CD14-positive monocyte (primary cell): ENCODE measurements at regions not wholly inside any gene's neighbourhood (a gene's known extent, or its start where the extent isn't known, plus 50 kb on each side); places are given as distances from the start of the nearest gene placed in this dataset.

Experiments used
- DNase-seq, 3 donors: peaks; one replicate each; pipeline ENCODE4 v3.0.0-alpha.2; 2011 to 2022
- H2AFZ ChIP-seq: 2 replicates; pipeline ENCODE4 v1.6.0; 2012; ENCODE audit warnings: mild to moderate bottlenecking, low read depth, low read length, inconsistent platforms; ENCODE audit not compliant: insufficient read depth, poor library complexity, severe bottlenecking
- H3K27ac ChIP-seq, 2 donors: 1 replicate in 1 of 2; 2 replicates in 1 of 2; pipeline ENCODE4 v1.5.1; 2012 to 2013; ENCODE audit warnings: low read length in 2 of 2, control low read depth in 1 of 2, inconsistent platforms in 1 of 2, low read depth in 1 of 2, mild to moderate bottlenecking in 1 of 2
- H3K27me3 ChIP-seq, 2 donors: one replicate each; pipeline versions ENCODE4 v1.6.0 to v1.6.1; 2011 to 2013; ENCODE audit warnings: low read length in 2 of 2; ENCODE audit not compliant: control insufficient read depth in 2 of 2, insufficient read depth in 2 of 2
- H3K36me3 ChIP-seq, 2 donors: replicated peaks in 1 of 2; 1 replicate in 1 of 2; 2 replicates in 1 of 2; pipeline versions ENCODE4 v1.5.1 to v1.6.1; 2012 to 2013; ENCODE audit warnings: low read length in 2 of 2, control low read depth in 1 of 2, inconsistent platforms in 1 of 2, mild to moderate bottlenecking in 1 of 2; ENCODE audit not compliant: insufficient read depth in 2 of 2, control insufficient read depth in 1 of 2
- H3K4me1 ChIP-seq, 2 donors: 1 replicate in 1 of 2; 2 replicates in 1 of 2; pipeline versions ENCODE4 v1.5.1 to v1.6.1; 2012 to 2013; ENCODE audit warnings: low read length in 2 of 2, control low read depth in 1 of 2, inconsistent platforms in 1 of 2, mild to moderate bottlenecking in 1 of 2, moderate library complexity in 1 of 2; ENCODE audit not compliant: insufficient read depth in 2 of 2, control insufficient read depth in 1 of 2
- H3K4me2 ChIP-seq: replicated peaks from 2 replicates; pipeline ENCODE3; 2012; ENCODE audit warnings: low read length, moderate library complexity, mild to moderate bottlenecking; ENCODE audit not compliant: poor library complexity, severe bottlenecking; ENCODE audit errors: extremely low read depth
- H3K4me3 ChIP-seq, 3 experiments: fragments of 200-600 bp in 1 of 3; sonication (generic) in 1 of 3; replicated peaks in 1 of 3; 1 replicate in 2 of 3; 2 replicates in 1 of 3; pipeline ENCODE4 v1.5.1; 2011 to 2013; ENCODE audit warnings: low read length in 3 of 3, mild to moderate bottlenecking in 3 of 3, control low read depth in 2 of 3, low read depth in 2 of 3, inconsistent platforms in 1 of 3, moderate library complexity in 1 of 3
- H3K79me2 ChIP-seq: 2 replicates; pipeline ENCODE4 v1.6.0; 2012; ENCODE audit warnings: mild to moderate bottlenecking, control low read depth, inconsistent platforms, low read length, moderate library complexity; ENCODE audit not compliant: insufficient read depth
- H3K9ac ChIP-seq: 2 replicates; pipeline ENCODE4 v1.6.0; 2017; ENCODE audit warnings: low read length, mild to moderate bottlenecking; ENCODE audit not compliant: insufficient read depth, poor library complexity, severe bottlenecking
- H3K9me3 ChIP-seq, 2 donors: replicated peaks in 1 of 2; 1 replicate in 1 of 2; 2 replicates in 1 of 2; pipeline versions ENCODE4 v1.5.1 to v1.6.1; 2012 to 2013; ENCODE audit warnings: low read length in 2 of 2, control low read depth in 1 of 2; ENCODE audit not compliant: control insufficient read depth in 1 of 2, insufficient read depth in 1 of 2
- H4K20me1 ChIP-seq: 2 replicates; pipeline ENCODE4 v1.6.0; 2012; ENCODE audit warnings: mild to moderate bottlenecking, low read length, control low read depth, moderate library complexity; ENCODE audit not compliant: insufficient read depth
- H3K27ac Mint-ChIP-seq, 7 donors: one replicate each; pipeline ENCODE4 v1.8.0; 2020; ENCODE audit warnings: mild to moderate bottlenecking in 7 of 7, mixed read lengths in 7 of 7, moderate library complexity in 6 of 7, inconsistent platforms in 2 of 7
- H3K27me3 Mint-ChIP-seq, 3 donors: one replicate each; pipeline ENCODE4 v1.8.0; 2021 to 2022; ENCODE audit warnings: low read depth in 3 of 3, mild to moderate bottlenecking in 3 of 3, mixed read lengths in 3 of 3, moderate library complexity in 3 of 3, inconsistent platforms in 1 of 3
- H3K36me3 Mint-ChIP-seq, 2 donors: one replicate each; pipeline ENCODE4 v1.8.0; 2020; ENCODE audit warnings: mixed read lengths in 2 of 2, inconsistent platforms in 1 of 2, mild to moderate bottlenecking in 1 of 2
- H3K4me1 Mint-ChIP-seq: one replicate; pipeline ENCODE4 v1.8.0; 2020; ENCODE audit warnings: mild to moderate bottlenecking, mixed read lengths
- H3K4me3 Mint-ChIP-seq, 2 donors: one replicate each; pipeline ENCODE4 v1.8.0; 2020; ENCODE audit warnings: mild to moderate bottlenecking in 2 of 2, mixed read lengths in 2 of 2, moderate library complexity in 1 of 2
- H3K9me3 Mint-ChIP-seq, 7 donors: one replicate each; pipeline ENCODE4 v1.8.0; 2020 to 2022; ENCODE audit warnings: mixed read lengths in 7 of 7, mild to moderate bottlenecking in 6 of 7, moderate library complexity in 6 of 7, inconsistent platforms in 2 of 7
- WGBS: methylation state at CpG from one replicate; pipeline ENCODE4 v1.1.5; 2013; ENCODE audit warnings: missing lambda C conversion rate; ENCODE audit not compliant: insufficient coverage; 5-methylcytosine and 5-hydroxymethylcytosine counted together
- intact Hi-C, 2 donors: fragments of 100-400 bp; cut with micrococcal nuclease; formaldehyde crosslinking; loops; one replicate each; pipeline versions ENCODE4 v1.15.0 to v1.15.1; 2023
- TF ChIP-seq, protein P1 (sequence below): fragments of 200-600 bp; IDR thresholded peaks from one replicate; pipeline ENCODE4 v1.8.0; 2022; ENCODE audit warnings: antibody characterized with exemption, mild to moderate bottlenecking

DNA sequence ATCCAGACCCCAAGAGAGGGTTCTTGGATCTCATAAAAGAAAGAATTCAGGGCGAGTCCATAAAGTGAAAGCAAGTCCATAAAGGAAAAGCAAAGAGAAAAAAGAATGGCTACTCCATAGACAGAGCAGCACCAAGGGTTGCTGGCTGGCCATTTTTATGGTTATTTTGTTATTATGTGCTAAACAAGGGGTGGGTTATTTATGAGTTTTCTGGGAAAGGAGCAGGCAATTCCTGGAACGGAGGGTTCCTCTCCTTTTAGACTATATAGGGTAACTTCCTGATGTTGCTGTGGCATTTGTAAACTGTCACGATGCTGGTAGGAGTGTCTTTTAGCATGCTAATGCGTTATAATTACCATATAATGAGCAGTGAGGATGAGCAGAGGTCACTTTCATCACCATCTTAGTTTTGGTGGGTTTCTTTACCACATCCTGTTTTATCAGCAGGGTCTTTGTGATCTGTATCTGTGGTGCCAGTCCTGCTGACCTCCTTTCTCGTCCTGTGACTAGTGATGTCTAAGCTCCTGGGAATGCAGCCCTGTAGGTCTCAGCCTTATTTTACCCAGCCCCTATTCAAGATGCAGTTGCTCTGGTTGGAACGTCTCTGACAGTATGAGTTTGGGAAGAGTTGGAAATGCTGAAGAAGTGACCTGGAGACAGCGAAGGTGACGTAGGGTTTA, 100.5 kb downstream of the ZNF664 start:
- Histone ChIP-seq H3K79me2 (no peaks in the 10 kb centered on the region), H4K20me1 (no peaks in the 10 kb centered on the region), H3K9me3 (no peaks in the 10 kb centered on the region), H3K27me3 (no peaks in the 10 kb centered on the region), H3K4me1 (no peaks in the 10 kb centered on the region), H2AFZ (no peak overlapping the region), H3K36me3 (no peaks in the 10 kb centered on the region), H3K4me3 (no peak overlapping the region), H3K9ac (no peak overlapping the region), H3K4me2 (no peak overlapping the region), H3K27ac (no peak overlapping the region)
- no peaks in the 10 kb centered on the region for H3K36me3 Mint-ChIP-seq
- TF ChIP-seq, protein P1, sequence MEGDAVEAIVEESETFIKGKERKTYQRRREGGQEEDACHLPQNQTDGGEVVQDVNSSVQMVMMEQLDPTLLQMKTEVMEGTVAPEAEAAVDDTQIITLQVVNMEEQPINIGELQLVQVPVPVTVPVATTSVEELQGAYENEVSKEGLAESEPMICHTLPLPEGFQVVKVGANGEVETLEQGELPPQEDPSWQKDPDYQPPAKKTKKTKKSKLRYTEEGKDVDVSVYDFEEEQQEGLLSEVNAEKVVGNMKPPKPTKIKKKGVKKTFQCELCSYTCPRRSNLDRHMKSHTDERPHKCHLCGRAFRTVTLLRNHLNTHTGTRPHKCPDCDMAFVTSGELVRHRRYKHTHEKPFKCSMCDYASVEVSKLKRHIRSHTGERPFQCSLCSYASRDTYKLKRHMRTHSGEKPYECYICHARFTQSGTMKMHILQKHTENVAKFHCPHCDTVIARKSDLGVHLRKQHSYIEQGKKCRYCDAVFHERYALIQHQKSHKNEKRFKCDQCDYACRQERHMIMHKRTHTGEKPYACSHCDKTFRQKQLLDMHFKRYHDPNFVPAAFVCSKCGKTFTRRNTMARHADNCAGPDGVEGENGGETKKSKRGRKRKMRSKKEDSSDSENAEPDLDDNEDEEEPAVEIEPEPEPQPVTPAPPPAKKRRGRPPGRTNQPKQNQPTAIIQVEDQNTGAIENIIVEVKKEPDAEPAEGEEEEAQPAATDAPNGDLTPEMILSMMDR: no peak
- H3K27ac Mint-ChIP-seq: no peak overlapping the region
- peaks cover 0 to 3% (median 2%) of the 10 kb centered on the region in 7 donors for H3K9me3 Mint-ChIP-seq
- intact Hi-C loops: no loop called here
- WGBS: 71% methylated on average over 1 of the region's 8 CpGs
- H3K4me3 Mint-ChIP-seq: no peak overlapping the region
- peaks cover 7% of the 10 kb centered on the region for H3K4me1 Mint-ChIP-seq
- no peak for DNase-seq
- peaks cover 3 to 16% (median 10%) of the 10 kb centered on the region in 3 donors for H3K27me3 Mint-ChIP-seq

GRCh38 chr12:124075841-124076240, 102.8 kb downstream of the ZNF664 start:
- Mint-ChIP-seq H3K36me3 (no peaks in the 10 kb centered on the region), H3K4me1 (peaks cover 4% of the 10 kb centered on the region), H3K27me3 (peaks cover 3 to 12% (median 10%) of the 10 kb centered on the region in 3 donors), H3K4me3 (no peak overlapping the region), H3K9me3 (peaks cover 0 to 3% (median 0%) of the 10 kb centered on the region in 7 donors), H3K27ac (no peak overlapping the region)
- TF ChIP-seq, protein P1: no peak
- Histone ChIP-seq H3K36me3 (no peaks in the 10 kb centered on the region), H3K79me2 (no peaks in the 10 kb centered on the region), H3K9me3 (no peaks in the 10 kb centered on the region), H3K27ac (no peak overlapping the region), H2AFZ (no peak overlapping the region), H3K4me2 (no peak overlapping the region), H3K4me3 (no peak overlapping the region), H4K20me1 (no peaks in the 10 kb centered on the region), H3K4me1 (no peaks in the 10 kb centered on the region), H3K27me3 (no peaks in the 10 kb centered on the region), H3K9ac (no peak overlapping the region)
- intact Hi-C loops: no loop called here
- no peak for DNase-seq
- 100% methylated on average over 3 of the region's 4 CpGs for WGBS
